GM18868 (cell line): ENCODE measurements at regions not wholly inside any gene's neighbourhood (a gene's known extent, or its start where the extent isn't known, plus 50 kb on each side); places are given as distances from the start of the nearest gene placed in this dataset.
A peak's percentile ranks its signal among the peaks of the same experiment; 100 is the strongest.

Experiments used
- ATAC-seq: cut with Tn5 transposase; IDR thresholded peaks from one replicate; pipeline ENCODE4 v1.9.1; 2021; ENCODE audit warnings: mild to moderate bottlenecking, moderate library complexity; ENCODE audit not compliant: unreplicated experiment

DNA sequence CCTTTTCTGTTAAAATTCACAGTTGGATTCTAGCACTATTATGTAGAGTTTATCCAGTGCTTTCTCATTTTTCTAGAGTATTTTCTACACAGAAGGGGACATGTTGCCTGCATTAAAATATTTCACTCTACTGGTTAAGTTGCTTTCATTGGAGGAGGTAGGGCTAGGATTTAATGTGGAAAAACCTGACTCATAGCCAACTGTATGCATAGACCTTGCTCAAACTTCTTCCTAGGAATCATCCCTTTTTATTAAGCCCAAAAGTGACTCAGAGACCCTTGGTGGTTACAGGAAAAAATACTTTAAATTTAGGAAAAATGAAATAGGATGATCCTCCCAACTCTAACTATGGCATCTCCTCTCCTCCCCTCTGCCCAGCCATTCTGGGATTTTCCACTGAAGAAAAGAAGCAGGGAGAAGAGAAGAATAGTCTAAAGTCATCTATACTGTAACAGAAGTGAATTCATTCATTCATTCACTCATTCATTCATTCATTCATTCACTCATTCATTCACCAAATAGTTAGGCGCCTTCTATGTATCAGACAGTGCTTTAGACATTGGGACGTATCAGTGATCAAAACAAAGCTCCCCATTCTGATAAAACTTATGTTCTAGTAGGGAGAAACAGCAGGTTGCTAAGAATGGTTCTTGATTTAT lies 109.0 kb upstream of the HTR2A start:
- ATAC-seq = no peak

- ATAC-seq = no peak
These were observed 107.7 kb upstream of the HTR2A start for GRCh38 chr13:47004540-47004939.

DNA sequence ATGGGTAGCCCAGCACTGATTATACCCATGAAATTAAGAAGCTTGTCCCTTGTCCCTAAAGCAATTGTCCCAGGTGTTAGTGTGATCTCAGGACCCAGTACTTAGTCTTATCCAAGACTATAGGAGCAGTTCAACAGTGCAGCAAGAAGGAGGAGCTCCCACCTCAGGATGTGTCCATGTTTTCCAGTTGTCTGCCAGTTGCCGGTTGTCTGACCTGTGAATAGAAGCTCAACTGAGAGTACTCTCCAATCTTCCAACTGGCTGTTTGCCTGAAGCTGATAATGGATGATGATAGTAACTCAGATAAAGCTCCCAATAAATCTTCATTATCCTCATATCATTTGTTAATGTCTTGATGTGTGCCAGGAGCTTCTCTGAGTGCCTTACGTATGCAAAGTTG lies 107.2 kb upstream of the HTR2A start:
- no peak for ATAC-seq

- ATAC-seq = no peak
These were observed 103.3 kb upstream of the HTR2A start for GRCh38 chr13:47000165-47000564.

DNA sequence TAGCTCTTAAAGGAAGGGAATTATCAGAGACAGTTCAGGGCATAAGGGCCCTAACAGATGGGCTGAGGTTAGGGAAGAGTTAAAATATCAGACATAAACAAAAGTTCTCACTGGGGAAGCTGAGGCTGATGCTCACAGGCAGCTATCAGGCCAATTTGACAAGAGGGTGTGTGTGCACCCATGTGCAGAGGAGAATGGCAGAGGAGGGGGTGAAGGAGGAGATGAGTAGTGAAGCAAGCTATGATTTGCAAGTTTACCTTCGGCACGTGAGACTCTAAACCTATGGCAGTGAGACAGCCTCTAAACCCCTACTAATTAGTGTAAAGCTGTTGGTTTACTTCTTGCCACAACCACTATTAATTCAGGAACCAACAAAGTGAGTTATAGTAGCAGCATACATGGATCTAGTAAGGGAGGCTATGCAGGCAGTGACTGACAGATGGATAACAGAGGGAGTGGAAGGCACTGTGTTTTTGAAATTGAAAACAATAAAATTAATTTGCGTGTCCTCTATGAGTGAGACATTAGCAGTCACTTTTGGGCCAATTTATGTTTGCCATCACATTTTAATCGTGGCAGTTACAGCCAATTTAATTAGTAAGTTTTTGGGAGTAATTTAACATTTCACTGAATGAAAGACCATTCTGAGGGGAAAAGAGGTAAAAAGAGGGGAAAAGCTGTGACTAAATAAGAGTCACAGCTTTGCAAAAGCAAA lies 99.6 kb upstream of the HTR2A start:
- peak; percentile 57 for ATAC-seq

DNA sequence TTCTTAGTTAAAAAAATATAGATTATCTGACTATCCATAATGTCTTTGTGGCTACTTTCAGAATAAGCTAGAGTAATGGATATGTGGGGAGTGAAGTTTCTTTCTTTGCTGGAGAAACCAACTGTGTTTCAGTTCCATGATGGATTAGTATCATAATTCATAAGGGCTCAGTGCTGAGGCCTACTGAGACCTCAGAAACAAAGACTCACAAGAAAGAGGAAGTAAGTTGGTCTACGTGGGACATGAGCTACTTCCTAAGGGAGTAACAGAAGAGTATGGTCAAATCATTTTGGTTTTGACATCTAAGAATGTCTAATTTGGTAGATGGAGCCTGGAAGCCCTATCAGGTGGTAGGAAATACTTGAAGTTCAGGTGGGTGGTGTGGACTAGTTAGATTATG lies 99.0 kb upstream of the HTR2A start:
- ATAC-seq = peak; percentile 95

GRCh38 chr13:46994492-46994891 lies 97.6 kb upstream of the HTR2A start:
- no peak for ATAC-seq

- ATAC-seq = peak; percentile 40
These were observed 95.6 kb upstream of the HTR2A start for GRCh38 chr13:46992383-46992952.

DNA sequence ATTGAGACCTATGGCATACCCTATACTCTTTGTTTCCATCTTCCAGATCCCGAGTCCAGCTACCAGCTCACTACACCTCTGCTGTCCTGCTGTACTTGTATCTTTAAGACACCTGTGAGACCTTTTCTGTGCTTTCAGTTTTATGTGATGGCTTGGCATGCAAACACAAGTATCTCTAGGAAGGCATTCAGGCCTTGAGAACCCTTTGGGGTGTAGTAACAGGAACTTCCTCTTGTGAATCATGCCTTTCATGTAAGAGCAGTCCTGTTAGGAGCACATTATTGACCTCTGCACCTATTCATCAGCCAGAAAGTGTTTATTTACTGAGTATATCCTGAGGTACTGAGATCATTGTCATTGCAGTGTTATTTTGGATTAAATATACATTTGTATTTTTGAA lies 87.0 kb upstream of the HTR2A start:
- ATAC-seq = peak; percentile 66

DNA sequence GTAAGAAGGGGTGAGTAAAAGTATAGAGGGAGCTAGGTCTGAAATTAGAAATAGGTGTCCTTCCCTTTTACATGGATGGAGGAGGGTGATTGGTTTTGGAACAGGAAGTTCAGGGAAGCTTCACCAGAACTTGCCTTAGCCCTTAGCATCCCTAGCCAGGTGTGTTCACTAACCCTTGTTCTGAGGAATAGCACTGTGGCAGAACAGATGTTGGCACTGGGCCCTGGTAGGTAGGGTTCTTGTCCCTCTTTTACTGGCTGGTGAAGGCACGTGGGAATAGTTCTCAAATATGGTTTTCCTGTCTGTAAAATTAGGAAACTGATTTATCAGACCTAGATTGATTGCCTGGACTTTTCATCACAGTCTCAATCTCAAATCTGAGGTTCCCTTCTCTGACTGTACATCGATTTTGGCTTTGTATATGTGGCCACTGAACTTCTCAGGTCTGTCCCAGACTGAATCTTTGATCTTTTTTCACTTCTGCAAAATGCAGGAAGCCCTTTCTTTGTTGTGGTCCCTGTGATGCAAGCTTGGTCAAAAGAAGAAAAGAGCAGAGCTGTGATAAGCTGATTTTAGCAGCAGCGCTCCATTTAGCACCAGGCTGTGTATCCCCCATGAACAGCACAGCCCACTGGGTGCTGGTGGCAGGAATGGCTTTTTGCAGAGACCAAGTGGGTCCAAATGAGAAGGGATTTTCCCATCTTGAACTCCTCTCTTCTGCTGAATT lies 86.2 kb upstream of the HTR2A start:
- ATAC-seq = peak; percentile 93

DNA sequence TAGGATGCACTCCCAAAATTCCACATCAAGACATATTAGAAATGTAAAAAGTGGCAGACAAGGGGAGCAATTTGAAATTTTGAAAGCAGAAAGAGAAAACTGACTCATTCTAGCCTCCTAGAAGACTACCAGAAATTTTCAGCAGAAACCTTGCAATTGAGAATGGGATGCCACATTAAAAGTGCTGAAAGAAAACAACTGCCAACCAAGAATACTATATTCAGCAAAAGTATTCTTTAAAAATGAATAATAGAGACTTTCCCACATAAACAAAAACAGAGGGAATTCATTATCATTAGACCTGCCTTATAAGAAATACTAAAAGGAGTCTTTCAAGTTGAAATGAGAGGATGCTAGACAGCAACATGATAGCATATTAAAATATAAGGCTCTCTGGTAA lies 78.3 kb upstream of the HTR2A start:
- ATAC-seq = no peak

DNA sequence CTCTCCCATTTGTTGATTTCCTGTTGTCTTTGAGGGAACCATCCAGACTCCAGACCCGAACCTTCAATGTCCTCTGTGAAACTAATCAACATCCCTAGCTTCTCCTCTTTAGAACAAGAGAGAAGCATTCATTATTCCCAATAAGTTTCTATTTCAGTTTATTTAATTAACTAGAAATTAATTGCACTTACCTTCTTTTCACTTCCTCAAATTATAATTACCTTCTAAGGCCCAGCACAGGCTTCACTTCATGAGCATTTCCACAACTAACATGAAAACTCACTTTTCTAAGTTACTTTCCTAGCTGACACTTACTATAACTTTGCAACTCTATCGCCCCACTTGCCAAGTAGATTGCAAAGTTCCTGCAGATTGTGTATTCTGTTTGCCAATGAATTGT lies 71.6 kb upstream of the HTR2A start:
- no peak for ATAC-seq

DNA sequence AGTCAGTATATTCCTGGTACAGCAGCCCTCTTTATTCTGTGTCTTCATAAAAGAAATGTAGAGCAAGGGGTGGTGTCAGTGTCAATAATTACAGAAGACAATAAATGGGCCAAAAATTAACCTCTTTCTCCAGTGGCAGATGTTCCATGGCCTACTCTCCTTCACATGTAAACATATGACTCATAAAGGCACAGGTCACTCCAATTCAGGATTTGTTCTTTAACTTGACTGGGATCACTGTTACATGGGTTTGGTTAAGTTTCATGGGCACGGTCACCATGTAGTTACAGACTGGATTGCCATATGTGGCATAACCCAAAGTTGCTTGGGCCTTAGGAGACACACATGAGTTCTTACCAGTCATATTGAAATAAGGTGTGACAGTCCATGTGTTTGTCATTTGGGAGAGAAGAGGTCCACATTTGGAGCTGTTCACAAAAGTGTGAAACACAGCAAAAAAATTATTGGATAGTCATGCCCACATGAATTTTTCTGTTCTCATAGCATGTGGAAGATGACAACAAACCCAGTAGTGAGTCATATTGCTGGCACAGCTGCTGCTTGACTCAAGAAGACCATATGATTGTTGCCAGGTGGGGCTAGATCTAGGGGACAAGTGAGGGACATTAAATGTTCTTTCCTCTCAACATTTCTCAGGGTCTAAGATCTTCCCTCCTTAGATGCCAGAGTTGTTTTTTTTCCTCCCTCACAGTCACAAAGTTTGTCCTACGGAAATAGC lies 68.1 kb upstream of the HTR2A start:
- no peak for ATAC-seq

DNA sequence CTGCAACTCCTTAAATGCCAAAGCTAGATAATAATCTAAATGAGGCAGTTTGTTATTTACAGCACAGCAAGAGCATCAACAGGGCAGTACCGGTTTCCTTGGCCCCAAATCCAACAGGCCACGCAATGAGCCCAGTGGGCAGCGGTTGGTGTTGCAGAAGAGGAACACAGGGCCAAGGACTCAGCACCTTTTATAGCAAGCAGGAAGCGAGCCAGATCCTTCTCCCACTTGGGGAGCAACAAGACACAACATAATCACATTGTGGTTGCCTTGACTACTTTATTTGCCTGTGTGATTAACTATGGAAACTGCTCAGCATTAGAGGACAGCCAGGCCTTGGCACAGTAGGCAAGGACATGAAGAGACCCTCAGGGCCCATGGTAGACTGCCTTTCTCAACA lies 67.1 kb upstream of the HTR2A start:
- ATAC-seq = no peak

DNA sequence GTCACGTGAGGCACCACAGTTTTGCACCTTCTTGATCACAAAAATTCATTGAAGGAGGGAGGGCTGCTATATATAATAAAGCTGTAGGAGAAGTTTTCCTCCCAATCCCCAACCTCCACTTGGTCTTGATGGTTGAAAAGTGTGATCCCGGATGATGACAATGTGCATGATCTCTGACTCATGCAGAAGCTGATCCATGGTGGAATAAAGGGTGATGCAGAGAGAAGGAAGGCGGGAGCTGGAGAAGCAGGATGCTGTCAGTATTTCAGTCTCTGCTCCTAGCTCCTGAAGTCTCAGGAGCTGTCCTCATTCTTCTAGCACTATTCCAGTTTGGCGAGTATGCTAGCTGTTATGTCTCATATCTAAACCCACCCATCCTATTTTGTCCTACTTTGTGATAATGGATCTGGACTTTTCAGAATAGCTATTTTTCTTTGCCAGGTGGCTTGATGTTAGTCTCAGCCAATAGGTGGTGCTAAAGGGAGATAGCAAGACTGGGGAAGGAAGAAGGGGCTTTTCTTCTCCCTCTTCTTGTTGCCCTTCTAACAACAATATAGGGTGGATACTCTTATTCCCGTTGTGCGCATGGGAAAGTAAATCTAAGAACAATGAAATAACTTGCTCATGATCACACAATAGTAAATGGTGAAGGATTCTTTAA lies 65.6 kb upstream of the HTR2A start:
- ATAC-seq = no peak

- peak; percentile 100 for ATAC-seq
These were observed 64.9 kb upstream of the HTR2A start for GRCh38 chr13:46961719-46962118.

DNA sequence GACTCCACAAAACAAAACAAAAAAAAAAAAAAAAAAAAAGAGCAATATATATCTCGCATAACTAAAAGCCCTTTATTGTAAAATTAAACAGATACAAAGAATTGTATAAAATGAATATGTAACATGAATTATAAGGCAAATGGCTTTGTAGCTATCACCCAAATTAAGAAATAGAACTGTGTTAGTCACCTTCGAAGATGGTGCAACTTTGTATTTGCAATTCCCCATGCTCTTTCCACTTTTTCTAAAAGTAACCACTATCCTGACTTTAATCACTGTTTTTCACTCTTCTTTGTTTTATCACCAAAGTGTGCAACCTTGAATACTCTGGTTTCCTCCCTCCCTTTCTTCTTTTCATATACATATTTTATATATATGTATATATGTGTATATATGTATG lies 57.1 kb upstream of the HTR2A start:
- no peak for ATAC-seq

GRCh38 chr13:46953331-46953730 lies 56.5 kb upstream of the HTR2A start:
- peak; percentile 91 for ATAC-seq

DNA sequence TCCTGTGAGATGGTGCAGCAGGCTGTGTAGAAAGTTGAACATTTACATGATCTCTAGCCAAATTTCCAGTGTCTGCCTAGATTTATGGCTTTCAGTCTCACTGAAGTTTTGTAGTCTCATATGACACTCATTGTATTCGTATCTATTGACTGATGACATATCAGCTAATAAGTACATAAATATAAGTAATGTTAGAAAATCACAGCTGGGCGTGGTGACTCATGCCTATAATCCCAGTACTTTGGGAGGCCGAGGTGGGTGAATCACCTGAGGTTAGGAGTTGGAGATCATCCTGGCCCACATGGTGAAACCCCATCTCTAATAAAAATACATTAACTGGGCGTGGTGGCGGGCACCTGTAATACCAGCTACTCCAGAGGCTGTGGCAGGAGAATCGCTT lies 54.7 kb upstream of the HTR2A start:
- no peak for ATAC-seq

DNA sequence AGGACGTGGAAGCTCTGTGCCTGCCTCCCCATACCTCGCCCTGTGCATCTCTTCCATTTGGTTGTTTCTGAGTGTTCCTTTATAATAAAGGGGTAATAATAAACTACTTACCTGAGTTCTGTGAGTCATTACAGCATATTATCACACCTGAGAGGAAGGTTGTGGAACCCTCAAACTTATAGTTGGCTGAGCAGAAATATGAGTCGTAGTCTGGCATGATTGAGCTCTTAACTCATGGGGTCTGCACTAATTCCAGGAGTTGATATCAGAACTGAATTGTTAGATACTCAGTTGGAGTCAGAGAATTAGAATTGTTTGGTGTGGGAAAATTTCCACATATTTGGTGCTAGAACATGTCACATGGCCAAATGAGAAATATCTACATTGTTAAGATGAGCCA lies 52.4 kb upstream of the HTR2A start:
- no peak for ATAC-seq

- ATAC-seq = no peak
These were observed 51.5 kb upstream of the HTR2A start for GRCh38 chr13:46948338-46948737.
